Neural crest cell (in vitro differentiated cells): ENCODE measurements at regions not wholly inside any gene's neighbourhood (a gene's known extent, or its start where the extent isn't known, plus 50 kb on each side); places are given as distances from the start of the nearest gene placed in this dataset.

ENCODE experiments used
- DNase-seq: peaks from one replicate; pipeline ENCODE4 v3.0.0; 2021; ENCODE audit warnings: low read depth, mixed read lengths, low spot score
- H3K27ac Mint-ChIP-seq: one replicate; pipeline ENCODE4 v1.8.0; 2021; ENCODE audit warnings: mild to moderate bottlenecking, mixed read lengths; ENCODE audit not compliant: unreplicated experiment
- H3K27me3 Mint-ChIP-seq: 2 replicates; pipeline ENCODE4 v1.8.0; 2021; ENCODE audit warnings: low read depth, mild to moderate bottlenecking, mixed read lengths
- H3K36me3 Mint-ChIP-seq: 2 replicates; pipeline ENCODE4 v1.8.0; 2021; ENCODE audit warnings: low read depth, mild to moderate bottlenecking, mixed read lengths
- H3K4me1 Mint-ChIP-seq: 2 replicates; pipeline ENCODE4 v1.8.0; 2021; ENCODE audit warnings: mixed read lengths
- H3K4me3 Mint-ChIP-seq: one replicate; pipeline ENCODE4 v1.8.0; 2021; ENCODE audit warnings: mild to moderate bottlenecking, mixed read lengths
- H3K9me3 Mint-ChIP-seq: 2 replicates; pipeline ENCODE4 v1.8.0; 2021; ENCODE audit warnings: mixed read lengths
- TF ChIP-seq, protein P1 (sequence below): fragments of 200-600 bp; sonication (generic); conservative IDR thresholded peaks from 2 replicates; pipeline ENCODE4 v1.5.0; 2021; ENCODE audit warnings: antibody characterized with exemption, mild to moderate bottlenecking

DNA sequence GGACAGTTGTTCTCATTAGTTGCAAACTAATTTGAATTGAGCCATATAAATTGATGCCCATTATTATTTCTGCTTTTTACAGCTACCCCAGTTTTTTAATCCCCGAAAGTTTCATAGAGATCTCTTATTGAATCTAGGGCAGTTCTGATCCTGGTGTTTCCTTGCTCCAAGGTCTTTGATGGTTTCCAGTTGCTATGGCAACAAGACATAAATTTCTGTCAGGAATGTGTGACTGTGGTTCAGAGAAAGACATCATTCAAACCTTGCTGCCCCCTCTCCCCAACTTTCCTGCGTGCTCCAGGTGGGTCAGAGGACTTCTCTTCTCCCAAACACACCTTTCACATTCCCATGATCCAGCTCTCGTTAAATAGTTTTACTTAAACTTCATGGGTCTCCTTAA lies 63.4 kb downstream of the TAF11L14 start:
- TF ChIP-seq, protein P1, sequence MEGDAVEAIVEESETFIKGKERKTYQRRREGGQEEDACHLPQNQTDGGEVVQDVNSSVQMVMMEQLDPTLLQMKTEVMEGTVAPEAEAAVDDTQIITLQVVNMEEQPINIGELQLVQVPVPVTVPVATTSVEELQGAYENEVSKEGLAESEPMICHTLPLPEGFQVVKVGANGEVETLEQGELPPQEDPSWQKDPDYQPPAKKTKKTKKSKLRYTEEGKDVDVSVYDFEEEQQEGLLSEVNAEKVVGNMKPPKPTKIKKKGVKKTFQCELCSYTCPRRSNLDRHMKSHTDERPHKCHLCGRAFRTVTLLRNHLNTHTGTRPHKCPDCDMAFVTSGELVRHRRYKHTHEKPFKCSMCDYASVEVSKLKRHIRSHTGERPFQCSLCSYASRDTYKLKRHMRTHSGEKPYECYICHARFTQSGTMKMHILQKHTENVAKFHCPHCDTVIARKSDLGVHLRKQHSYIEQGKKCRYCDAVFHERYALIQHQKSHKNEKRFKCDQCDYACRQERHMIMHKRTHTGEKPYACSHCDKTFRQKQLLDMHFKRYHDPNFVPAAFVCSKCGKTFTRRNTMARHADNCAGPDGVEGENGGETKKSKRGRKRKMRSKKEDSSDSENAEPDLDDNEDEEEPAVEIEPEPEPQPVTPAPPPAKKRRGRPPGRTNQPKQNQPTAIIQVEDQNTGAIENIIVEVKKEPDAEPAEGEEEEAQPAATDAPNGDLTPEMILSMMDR, result no peak
- H3K36me3 Mint-ChIP-seq, result no peaks in the 10 kb centered on the region

DNA sequence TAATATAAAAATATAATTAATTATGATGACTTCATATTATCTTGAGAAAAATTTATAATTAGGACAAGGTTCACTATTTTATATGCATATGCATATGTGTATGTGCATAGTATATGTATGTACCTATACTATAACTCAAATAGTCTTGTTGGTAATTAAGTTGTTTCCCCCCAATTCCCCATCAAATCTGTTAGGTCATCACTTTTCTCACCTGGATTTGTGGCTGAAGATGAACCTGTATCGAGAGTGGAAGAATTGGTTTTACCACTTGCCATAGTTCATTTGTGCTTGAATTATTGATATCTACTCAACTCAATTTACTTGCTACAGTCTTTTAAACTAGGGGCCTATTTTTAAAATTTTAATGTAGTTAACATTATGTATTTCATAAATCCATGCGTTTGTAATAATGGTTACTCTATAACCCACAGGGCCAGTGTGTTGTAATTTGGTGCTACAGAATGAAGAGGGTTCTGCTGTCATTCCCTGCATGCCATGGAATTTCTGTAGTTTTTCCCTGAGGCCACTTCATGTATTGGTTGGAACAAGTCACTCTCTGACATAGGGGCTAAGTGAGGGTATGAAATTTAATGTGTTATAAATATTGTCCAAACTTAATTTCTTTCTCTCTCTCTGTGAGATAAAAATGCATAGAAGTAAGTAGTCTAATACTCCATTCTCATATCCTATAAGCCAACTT lies 74.9 kb downstream of the TAF11L14 start:
- Mint-ChIP-seq H3K9me3 (peaks cover 6% of the 10 kb centered on the region), H3K27me3 (no peaks in the 10 kb centered on the region), H3K27ac (no peak overlapping the region), H3K4me3 (no peak overlapping the region), H3K4me1 (no peaks in the 10 kb centered on the region), H3K36me3 (no peaks in the 10 kb centered on the region)
- no peak for DNase-seq
- TF ChIP-seq, protein P1, result no peak

More for the DNA sequence above, 63.4 kb downstream of the TAF11L14 start:
- Mint-ChIP-seq H3K9me3 (peaks cover 8% of the 10 kb centered on the region), H3K4me3 (no peak overlapping the region), H3K27me3 (no peaks in the 10 kb centered on the region), H3K27ac (no peak overlapping the region), H3K4me1 (no peaks in the 10 kb centered on the region)
- no peak for DNase-seq

DNA sequence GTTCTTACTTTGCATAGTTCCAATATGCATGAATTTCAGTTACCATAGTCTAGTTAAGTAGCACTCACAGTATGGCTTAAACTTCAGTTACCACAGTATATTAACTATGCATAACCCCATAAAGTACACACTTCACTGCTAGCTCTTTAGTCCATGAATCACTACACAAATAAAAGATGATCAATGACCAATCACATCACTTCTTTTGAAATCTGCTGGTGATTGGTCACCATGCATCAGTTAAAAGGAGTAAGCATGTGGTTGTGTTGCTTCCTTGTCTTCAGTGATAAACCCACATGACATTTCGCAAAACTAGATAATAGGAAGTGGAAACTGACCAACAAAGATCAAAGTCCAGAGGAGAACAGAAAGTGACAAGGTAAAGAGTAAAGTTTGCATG lies 79.0 kb downstream of the TAF11L14 start:
- peaks cover 8% of the 10 kb centered on the region for H3K9me3 Mint-ChIP-seq
- no peaks in the 10 kb centered on the region for H3K27me3 Mint-ChIP-seq
- H3K4me1 Mint-ChIP-seq, result no peaks in the 10 kb centered on the region
- no peak for DNase-seq
- H3K27ac Mint-ChIP-seq, result peak overlapping the region; percentile 1
- TF ChIP-seq, protein P1, result no peak
- no peak overlapping the region for H3K4me3 Mint-ChIP-seq
- H3K36me3 Mint-ChIP-seq, result peaks cover 3% of the 10 kb centered on the region

DNA sequence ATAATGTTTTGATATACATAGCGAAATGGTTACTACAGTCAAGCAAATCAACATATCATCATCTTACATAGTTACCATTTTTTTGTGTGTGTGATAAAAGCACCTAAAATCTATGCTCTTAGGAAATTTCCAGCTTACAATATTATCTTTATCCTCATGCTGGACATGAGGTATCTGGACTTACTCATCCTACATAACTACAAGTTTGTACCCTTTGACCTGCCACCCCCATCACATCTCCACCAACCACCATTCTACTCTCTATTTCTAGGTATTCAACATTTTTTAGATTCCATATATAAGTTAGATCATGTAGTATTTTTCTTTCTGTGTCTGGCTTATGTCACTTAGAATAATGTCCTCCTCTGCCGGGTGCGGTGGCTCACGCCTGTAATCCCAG lies 79.9 kb downstream of the TAF11L14 start:
- H3K27me3 Mint-ChIP-seq, result no peaks in the 10 kb centered on the region
- TF ChIP-seq, protein P1, result no peak
- H3K4me1 Mint-ChIP-seq, result no peaks in the 10 kb centered on the region
- DNase-seq, result no peak
- no peak overlapping the region for H3K27ac Mint-ChIP-seq
- peaks cover 3% of the 10 kb centered on the region for H3K36me3 Mint-ChIP-seq
- H3K9me3 Mint-ChIP-seq, result peaks cover 8% of the 10 kb centered on the region
- H3K4me3 Mint-ChIP-seq, result no peak overlapping the region

DNA sequence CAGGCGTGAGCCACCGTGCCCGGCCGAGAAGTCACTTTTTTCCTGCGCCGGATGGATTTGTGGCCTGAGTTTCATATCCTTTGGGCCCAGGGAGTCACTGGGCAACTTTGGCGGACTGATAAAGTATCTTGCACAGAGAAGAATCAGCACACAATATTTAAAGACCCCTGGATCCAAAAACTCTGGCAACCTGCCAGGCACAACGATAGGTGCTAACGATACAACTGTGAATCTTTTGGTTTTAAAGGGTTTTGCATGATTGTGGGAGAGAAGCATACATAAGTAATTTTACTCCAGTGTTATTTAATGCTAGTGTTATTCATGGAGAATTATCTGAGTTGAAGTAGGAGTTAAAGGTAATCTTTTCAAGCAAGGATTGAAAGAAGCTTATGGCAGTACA lies 85.3 kb downstream of the TAF11L14 start:
- H3K27ac Mint-ChIP-seq, result no peak overlapping the region
- no peak overlapping the region for H3K4me3 Mint-ChIP-seq
- no peaks in the 10 kb centered on the region for H3K9me3 Mint-ChIP-seq
- peaks cover 3% of the 10 kb centered on the region for H3K36me3 Mint-ChIP-seq
- no peaks in the 10 kb centered on the region for H3K27me3 Mint-ChIP-seq
- DNase-seq, result no peak
- TF ChIP-seq, protein P1, result no peak
- H3K4me1 Mint-ChIP-seq, result no peaks in the 10 kb centered on the region
